NCI-H146 treated with DMSO at 0.1 percent for 48 hours (cell line): ENCODE measurements at regions not wholly inside any gene's neighbourhood (a gene's known extent, or its start where the extent isn't known, plus 50 kb on each side); places are given as distances from the start of the nearest gene placed in this dataset.

ENCODE experiments used
- DNase-seq: peaks from one replicate; lab custom pipeline; 2025; ENCODE audit not compliant: unreplicated experiment; lab: John Stamatoyannopoulos, UW

- no peak for DNase-seq
Measured at GRCh38 chr19:23855676-23856075, 59.0 kb upstream of the ZNF726 start.

GRCh38 chr19:23851966-23852365 lies 62.7 kb upstream of the ZNF726 start:
- no peak for DNase-seq

- no peak for DNase-seq
Measured at GRCh38 chr19:23832717-23833327, 74.1 kb upstream of the ZNF681 start.

GRCh38 chr19:23823952-23824389 lies 65.3 kb upstream of the ZNF681 start:
- DNase-seq = peak; percentile 19

- no peak for DNase-seq
Measured at GRCh38 chr19:23822735-23823134, 64.0 kb upstream of the ZNF681 start.

- no peak for DNase-seq
Measured at GRCh38 chr19:23817519-23817918, 58.8 kb upstream of the ZNF681 start.

GRCh38 chr19:23810496-23810895 lies 51.8 kb upstream of the ZNF681 start:
- no peak for DNase-seq
